ENCODE measurements at regions not wholly inside any gene's neighbourhood (a gene's known extent, or its start where the extent isn't known, plus 50 kb on each side); places are given as distances from the start of the nearest gene placed in this dataset.

DNA sequence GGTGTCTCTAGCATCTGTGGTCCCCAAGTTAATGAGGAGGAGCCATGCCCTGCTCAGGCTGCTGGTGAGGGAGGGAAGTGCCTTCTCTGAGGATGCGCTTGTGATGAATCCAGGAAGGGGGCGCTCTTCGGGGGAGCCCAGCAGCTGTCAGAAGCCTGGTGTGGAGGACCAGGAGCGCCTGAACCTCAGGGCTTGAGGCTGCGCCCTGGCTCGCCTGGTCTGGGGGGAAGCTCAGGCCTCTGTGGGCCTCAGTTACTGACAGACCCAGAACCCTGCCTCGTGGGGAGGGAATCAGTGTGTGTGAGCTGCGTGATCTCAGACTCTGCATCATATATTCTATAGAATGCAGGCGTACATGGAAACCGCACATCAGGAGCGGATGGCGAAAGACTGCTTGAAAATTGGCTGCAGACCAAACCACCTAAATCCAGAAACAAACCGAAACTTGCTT is 126.1 kb downstream of the SEC14L1 start:
- no peak for DNase-seq (ENCODE audit: low read depth in 1 of 2, low spot score in 1 of 2)

DNA sequence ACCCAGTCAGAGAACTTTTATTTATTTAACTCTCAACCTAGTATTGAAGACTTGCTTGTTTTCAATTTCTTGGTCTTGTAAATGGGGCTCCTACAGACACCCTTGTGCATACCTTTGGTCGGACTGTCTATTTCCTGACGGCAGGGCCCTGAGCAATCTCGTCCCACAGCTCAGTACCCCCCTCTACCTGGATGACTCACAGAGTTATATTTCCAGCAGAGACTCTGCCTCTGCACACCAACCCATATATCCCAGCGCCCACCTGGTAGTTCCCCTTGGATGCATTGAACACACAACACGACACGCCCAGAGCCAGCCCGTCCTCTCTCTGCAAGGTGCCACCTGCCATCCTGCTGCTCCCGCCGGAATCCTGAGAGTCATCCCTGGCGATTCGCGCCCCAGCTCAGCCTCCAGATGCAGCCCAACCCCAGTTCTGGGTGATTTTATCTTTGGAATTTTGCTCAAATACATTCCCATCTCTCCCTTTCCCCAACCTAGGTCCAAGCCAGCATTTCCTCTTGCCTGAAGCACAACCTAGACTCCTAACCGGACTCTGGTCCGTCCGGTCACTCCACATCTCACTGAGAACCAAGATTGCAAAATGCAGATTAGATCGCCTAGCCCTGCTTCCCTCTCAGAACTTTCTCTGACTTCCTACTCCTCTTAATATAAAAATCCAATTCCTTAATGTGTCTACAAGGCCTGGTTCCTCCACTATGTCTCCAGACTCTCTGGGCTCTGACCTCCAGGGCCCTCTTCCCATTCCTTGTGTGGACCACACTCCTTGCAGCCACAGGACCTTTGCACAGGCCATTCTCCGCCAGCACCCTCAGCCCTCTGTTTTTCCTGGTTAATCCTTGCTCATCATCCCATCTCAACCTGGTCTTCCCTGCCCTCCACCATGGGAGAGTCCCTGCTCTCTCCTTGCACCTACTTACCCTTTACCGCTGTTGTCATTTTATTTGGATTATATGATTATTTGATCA is 129.2 kb downstream of the SEC14L1 start:
- no peak for DNase-seq (ENCODE audit: low read depth in 1 of 2, low spot score in 1 of 2)

DNA sequence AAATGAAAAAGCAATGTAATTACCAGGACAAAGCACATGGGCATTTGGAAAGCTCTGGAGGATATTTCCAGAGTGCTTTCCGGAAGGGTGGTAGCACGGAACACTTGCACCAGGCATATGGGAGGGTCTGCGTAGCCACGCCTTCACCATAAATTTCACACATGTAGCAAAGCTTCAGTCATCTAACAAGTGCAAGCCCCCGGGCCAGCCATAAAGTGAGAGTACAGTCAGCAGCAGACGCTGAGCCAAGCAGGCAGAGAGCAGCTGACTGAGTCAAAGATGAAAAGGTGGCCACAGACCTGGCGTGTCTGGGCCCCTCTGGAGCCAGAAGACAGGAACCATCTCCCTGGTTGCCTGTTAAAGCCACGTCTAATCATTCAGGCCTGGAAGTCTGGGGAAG is 130.6 kb downstream of the SEC14L1 start:
- no peak for DNase-seq (ENCODE audit: low read depth in 1 of 2, low spot score in 1 of 2)

DNA sequence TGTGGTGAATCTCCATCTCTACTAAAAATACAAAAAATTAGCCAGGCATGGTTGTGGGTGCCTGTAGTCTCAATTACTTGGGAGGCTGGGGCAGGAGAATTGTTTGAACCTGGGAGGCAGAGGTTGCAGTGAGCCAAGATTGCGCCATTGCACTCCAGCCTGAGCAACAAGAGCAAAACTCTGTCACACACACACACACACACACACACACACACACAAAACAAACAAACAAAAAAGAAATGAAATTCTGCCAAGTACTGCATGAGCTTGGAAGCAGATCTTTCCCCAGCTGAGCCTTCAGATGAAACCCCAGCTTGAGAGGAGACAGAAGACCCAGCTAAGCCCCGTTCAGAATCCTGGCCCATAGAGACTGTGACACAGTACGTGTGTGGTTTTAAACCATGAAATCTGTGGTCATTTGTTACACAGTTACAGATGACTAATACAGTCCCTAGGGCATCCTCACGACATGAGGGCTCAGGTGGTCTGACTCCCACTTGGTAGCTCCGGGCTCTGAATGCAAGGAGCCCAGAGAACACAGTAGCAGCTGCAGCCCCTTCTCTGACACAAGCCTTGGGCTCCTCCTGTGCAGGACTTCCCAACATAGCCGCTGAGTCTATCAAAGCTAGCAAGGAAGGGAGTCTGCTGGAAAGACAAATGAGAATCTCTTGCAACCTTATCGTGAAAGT is 132.8 kb downstream of the SEC14L1 start:
- no peak for DNase-seq (ENCODE audit: low read depth in 1 of 2, low spot score in 1 of 2)

DNA sequence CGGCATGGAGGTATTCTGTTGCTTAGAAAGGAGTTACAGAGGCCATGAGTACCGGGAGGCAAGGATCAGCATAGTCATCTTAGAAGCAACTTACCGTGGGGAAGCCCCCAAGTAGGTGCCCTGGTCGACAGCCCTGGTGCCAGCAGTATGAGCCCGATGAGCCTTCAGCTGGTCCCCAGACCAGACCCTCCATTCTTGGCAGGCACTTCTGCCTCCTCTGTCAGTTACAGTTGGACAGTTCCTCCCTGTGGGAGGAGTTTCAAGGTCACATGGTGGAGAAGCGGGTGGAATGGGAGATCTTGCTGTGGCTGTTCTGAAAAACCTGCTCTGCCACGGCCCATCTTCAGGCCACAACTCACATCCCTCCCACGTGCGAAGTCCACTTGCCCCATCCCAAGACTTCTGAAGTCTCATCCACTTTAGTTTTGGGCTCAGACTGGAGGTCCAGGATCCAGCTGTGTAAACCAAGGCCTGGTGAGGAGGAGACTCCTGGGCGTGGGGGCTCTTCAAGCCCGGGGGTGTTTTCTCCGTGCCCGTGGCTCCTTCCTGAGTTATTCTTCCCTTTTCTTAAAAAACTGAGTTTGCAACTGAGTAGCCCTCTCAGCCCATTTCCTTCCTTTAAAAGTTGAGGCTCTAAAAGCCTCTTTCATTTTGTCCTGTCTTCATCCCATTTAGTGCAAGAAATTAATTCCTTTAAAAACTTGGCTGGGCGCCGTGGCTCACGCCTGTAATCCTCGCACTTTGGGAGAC is 133.5 kb downstream of the SEC14L1 start:
- DNase-seq (ENCODE audit: low read depth in 1 of 2, low spot score in 1 of 2) = no peak

DNA sequence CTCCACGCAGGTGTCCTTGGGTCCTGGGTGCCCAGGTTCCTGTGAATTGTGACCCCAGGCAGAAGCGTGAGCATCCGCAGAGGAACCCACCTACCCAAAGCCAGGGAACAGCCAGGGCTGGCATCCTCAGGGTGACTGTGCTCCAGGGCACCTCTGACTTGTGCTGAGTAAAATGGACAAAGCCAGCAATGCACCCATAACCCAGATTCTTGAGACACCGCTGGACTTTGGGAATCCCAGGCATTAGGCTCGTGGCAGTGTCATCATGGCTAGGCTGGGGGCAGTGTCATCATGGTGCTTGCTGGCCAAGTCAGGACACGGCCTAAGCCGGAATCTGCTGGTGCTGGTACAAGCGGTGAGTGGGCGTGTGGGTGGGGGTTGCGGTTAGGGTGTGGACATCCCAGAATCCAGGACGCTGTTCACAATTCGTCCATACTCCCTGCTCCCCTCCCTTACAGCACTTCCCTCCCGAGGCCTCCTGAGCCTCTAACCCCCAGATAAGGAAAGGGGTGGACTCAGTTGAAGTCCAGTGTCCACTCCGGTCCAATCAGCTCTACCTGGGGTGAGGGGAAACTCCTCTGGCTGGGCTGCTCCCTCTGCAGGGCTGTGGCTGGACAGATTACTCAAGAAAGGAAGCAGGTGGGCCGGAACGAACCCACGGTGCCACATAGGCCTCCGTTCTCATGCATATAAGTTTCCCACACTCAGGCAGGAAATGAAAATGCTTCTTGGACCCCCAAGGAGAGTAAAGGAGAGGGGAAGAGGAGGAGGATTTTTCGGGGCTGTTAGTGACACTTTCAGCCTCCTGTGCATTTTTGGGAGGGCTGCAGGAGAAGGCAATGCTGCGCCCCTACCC is 138.9 kb downstream of the SEC14L1 start:
- DNase-seq (ENCODE audit: low read depth in 1 of 2, low spot score in 1 of 2) = no peak

DNA sequence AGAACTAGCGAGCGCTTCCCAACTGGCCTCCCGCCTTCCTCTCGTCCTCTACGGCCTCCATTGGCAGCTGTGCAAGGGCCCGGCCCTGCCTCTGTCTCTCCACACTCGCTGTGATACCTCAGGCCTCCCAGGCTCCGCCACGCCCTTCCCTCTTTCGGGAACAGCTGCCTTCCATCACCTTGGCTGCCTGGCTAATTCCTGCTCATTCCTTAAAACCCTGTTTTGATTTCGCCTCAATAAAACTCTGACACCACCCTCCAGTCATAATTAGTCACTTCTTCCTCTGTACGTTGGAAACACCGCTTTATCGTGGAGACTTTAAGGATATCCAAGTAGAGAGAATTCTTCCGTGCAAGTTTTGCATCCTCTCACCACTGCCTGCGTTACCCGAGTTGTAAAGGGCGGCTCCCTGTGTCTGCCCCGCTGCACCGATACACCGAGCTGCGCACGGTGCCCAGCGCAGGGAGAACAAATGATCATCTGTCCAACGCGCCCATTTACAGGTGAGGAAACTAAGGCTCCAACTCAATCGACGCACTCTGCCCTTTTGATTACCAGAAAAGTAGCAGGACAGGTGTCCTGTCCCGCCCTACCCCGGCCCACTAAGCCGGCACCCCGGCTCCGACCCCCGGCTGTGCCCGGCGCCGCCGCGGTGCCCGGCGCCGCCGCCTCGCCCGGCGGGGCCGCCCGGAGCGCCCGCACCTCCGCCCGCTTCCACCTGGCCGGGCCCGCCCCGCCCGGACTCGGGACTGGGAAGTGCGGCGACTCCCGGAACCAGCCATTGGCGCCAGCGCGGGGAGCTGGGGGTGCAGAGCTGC is 139.7 kb downstream of the SEC14L1 start:
- DNase-seq (ENCODE audit: low read depth in 1 of 2, low spot score in 1 of 2) = no peak

DNA sequence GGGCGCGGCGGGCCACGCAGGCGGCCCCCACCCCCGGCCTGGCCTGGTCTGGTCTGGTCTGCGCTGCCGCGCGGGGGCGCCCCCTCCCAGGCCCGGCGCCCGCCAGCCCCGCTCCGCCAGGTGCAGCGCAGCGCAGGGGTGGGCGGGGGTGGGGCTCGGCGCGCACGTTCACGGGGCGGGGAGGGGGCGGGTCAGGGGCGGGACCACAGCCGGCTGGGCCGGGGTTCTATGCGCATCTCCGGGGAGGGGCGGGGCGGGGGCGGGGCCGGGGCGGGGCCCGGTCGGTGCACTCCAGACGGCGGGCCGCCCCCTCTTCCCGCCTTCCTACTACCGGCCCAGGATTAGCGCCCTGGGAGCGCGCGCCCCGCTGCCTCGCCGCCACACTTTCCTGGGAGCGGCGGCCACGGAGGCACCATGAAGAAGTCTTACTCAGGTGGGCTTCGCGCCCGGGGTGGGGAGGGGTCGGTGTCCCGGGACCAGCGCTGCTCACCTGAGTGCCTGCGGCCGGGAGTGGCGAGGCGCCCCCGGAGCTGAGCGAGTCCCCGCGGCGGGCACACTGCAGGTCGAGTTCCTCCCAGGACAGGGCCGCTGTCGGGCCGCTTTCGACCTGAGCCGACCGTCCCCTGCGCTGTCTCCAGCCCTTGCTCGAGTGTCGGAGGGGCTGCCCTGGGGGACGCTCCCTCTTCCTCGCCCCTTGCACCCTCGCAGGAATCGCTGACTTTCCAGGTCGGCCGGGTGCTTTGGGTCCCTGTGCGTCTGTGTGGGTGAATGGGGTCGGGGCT is 140.5 kb downstream of the SEC14L1 start:
- peak; percentile 49 to 53 for DNase-seq (ENCODE audit: low read depth in 1 of 2, low spot score in 1 of 2)

DNA sequence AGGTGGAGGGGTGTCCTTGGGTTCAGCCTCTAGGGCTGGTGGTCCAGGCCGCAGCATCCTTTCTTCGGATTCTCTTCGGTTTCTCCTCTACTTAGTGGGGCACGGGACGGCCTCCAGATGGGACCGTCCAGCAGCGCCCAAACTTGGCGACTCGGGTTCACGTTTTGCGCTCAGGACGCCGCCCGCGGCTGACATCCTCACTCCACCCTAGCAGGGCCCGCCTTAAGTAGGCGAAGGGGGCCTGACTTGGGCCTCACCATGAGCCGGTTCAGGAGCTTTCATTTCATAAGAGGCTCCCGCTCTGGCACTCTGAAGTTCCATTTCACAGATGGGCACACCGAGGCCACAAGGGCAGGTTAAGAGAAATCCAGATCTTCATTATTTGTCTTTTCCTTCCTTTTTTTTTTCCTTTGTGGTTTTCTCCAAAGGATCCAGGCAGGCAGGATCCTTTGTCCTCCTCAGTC is 141.2 kb downstream of the SEC14L1 start:
- no peak for DNase-seq (ENCODE audit: low read depth in 1 of 2, low spot score in 1 of 2)

DNA sequence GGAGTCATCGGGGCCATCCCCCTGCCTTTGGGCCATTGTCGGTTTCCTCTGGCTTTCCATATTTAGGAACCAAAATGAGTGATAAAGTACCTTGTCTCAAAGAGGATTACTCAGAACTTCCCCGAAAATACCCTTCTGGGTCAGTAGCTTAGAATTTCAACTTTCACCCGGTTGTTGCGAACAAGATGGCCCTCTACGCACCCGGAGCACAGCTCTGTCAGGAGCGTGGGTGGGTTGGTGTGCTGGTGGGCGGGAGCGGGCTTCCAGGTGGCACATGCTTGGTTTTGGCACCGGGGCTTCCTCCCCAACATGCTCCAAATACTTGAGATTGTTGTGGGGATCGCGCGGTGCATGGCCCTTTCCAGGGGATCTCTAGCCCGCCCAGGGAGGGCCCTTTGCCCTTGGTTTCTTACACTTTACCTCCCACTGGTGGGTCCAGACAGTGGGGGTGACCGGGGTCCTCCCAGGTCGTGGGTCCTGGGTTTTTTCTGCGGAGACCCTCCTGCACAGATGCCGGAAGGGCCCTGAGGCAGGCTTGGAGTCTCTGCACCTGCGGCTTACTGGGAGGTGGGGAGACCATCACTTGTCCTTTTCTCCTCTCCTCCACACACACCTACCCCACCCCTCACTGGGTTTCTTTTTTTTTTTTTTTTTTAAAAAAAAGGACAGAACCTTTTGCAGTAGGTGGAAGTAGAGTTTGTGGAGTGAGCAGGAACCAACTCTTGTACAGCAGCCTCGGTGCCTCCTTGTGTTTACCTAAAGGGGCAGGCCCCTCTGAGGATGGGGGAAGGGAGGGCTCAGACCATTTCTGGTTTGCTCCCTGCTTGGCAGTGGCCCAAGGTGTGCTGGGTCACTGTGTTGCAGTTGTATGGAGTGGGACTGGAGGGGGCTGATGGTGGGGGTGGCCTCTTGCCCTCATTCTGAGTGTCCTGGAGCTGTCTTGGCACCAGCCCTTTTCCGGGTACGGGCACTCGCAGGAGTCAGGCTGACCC is 142.1 kb downstream of the SEC14L1 start:
- no peak for DNase-seq (ENCODE audit: low read depth in 1 of 2, low spot score in 1 of 2)

DNA sequence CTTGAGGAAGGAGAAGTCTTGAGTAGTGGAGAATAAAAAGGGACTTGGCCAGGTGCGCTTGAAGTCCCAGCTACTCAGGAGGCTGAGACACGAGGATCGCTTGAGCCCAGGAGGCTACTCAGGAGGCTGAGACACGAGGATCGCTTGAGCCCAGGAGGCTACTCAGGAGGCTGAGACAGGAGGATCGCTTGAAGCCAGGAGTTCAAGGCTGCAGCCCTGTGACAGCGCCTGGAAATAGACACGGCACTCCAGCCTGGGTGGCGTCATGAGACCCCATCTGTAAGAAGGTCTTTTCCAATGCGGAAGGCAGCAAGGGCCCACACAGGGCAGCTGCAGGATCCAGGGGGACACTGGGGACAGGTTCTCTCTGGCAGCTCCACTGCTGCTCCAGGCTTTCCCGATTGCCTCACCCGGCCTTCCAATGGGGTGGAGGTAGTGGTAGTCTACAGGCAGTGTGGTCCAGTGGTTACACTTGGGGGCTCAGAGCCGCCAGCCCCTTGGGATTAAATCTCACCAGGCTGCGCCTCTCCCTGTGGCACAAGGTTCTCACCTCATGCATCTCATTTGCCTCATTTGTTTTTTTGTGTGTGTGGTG is 143.4 kb downstream of the SEC14L1 start:
- DNase-seq (ENCODE audit: low read depth in 1 of 2, low spot score in 1 of 2) = no peak

DNA sequence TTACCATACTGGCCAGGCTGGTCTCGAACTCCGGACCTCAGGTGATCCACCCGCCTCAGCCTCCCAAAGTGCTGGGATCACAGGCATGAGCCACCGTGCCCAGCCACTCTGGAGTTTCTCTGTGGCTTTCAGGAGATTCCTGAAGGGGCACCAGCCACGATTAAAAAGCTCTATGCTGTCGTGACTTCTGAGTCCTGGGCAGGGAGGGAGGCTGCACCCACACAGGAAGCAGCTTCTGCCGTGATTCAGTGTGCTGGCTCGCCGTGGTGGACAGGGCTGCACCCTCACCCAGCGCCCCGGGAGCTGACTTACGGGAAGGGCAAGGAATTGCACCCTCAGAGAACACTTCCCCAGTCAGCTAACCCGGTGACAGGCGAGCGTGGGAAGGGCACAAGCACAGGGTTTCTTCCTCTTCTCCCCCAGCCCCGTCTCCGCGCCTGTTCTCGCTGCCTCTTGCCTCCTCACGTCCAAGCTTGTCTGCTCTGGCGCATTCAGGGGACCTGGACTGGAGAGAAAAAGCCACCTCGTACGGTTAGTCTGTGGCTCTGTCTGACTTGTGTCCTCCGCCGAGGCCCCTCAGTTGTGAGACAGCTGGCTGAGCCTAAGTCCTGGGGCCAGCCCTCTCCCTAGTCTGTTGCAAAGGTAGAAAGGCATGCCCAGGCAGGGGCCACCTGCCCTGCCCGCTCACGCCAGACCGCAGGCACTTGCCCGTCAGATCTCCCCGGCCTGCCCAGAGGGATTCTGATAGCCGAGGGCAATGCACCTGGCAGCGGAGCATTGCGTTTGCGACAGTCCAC is 145.0 kb downstream of the SEC14L1 start:
- no peak for DNase-seq (ENCODE audit: low read depth in 1 of 2, low spot score in 1 of 2)

DNA sequence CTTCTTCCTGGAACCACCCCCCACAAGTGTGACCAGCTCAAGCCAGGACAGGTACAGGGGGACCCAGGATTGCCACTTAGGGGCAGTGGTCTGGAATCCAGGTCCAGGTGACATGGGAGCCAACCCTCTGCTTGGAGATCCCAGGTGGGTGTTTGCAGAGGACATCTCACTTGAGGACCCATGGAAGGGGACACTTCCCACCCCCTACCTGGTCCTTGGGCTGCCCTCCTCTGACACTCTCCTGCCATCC is 145.5 kb downstream of the SEC14L1 start:
- no peak for DNase-seq (ENCODE audit: low read depth in 1 of 2, low spot score in 1 of 2)

DNA sequence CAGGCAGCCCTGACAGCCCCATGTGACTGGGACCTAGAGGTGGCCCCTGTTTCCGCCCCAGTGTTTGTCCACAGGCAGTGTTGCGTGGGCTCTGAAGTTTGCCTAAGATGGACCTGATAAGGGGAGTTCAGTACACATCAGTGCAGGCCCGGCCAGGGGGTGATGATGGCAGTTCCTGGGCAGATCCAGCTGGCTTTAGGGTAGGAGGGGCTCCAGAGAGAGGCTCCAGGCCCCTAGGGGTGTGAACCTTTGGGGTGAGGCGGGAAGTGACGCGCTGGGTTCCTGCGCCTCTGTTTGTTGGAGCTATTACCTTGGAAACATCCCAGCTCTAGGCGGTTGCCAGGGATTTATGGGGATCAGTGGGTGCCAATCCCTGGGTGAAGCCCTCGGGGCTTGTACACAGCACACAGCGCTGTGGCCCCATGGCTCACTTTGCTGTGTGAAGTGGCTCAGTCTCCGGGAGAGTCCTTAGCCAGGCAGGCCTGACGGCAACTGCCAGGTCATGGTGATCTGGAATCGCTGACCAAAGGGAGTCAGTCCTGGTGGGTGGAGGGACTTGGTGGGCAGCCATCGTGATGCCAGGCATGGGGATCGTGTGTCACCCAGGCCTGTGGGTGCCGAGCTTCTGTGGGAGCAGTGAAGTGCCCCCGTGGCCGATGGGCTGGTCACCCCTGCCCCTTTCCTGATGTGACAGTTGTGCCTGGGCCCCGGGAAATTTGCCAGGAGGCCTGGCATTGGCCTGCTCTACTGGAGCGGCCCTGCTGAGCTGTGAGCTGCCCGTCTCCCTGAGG is 146.1 kb downstream of the SEC14L1 start:
- DNase-seq (ENCODE audit: low read depth in 1 of 2, low spot score in 1 of 2) = no peak

DNA sequence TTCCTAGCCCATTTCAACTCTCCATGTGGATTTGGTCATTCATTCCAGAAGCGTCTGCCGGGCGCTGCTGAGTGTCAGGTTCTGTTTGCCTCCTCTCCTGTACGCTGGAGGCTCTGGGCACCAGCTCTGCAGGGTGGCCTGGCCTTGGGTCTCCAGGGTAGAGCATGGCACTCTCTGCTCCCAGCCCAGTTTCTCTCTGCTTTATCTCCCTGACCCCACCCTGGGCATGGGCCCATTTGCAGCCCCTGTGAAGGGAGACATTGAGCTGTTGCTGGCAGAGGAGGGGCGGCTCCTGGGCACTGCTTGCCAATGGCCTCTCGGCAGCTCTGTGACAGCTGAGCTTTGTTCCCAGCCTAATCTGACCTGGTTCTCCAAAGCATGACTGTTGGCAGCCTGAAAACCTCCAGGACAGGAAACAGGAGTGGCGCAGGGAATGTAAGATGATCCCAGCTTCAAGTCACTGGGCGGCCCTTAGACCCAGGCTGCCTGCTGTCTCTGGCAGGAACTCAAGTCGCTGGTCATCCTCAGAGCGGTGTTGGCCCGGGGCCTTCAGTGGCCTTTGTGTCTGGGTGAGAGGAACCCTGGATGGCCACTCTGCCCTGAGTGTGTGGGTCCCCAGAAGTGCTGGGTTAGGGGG is 146.8 kb downstream of the SEC14L1 start:
- DNase-seq (ENCODE audit: low read depth in 1 of 2, low spot score in 1 of 2) = no peak
